ENCODE measurements at regions not wholly inside any gene's neighbourhood (a gene's known extent, or its start where the extent isn't known, plus 50 kb on each side); places are given as distances from the start of the nearest gene placed in this dataset.

DNA sequence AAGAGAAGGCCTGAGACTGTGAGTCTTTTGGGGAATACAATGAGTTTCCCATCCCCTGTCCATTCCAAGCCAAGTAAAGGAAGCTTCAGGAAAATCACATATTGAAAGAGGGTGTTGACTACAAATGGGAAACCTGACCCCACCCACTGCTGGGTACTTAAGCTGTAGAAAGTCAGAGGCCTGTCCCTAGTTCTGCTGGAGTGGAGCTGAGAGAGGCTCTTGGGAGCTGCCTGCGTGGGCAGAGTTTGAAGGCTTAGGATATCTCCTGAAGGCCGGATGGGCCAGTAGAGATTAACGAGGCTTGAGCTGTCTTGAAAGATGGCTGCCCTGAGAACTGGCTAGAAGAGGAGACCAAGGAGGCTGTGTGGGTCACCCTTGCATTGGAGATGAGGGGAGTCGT, 176.2 kb upstream of the NECTIN1 start:
- Mint-ChIP-seq H3K4me3 (ENCODE audit: unreplicated experiment) (peak overlapping the region; percentile 49), H3K36me3 (ENCODE audit: insufficient read depth, unreplicated experiment) (peaks cover 11% of the 10 kb centered on the region), H3K4me1 (ENCODE audit: low read depth, unreplicated experiment) (peaks cover 88% of the 10 kb centered on the region), H3K9me3 (ENCODE audit: unreplicated experiment) (no peaks in the 10 kb centered on the region), H3K27ac (ENCODE audit: unreplicated experiment) (peak overlapping the region; percentile 86), H3K27me3 (ENCODE audit: insufficient read depth, unreplicated experiment) (no peaks in the 10 kb centered on the region)
- ChIA-PET CTCF (no interaction called here), POLR2A (no interaction called here)
- DNase-seq = no peak
- Histone ChIP-seq H3K27me3 (replicated peaks; ENCODE audit: control insufficient read depth, insufficient read depth, low read length) (no peaks in the 10 kb centered on the region), H3K9me3 (no peaks in the 10 kb centered on the region), H3K4me3 (ENCODE audit: low read depth, low read length) (no peak overlapping the region), H3K4me1 (peaks cover 80% of the 10 kb centered on the region), H3K36me3 (ENCODE audit: control insufficient read depth, insufficient read depth, low read length) (no peaks in the 10 kb centered on the region)
- TF ChIP-seq, protein P1, sequence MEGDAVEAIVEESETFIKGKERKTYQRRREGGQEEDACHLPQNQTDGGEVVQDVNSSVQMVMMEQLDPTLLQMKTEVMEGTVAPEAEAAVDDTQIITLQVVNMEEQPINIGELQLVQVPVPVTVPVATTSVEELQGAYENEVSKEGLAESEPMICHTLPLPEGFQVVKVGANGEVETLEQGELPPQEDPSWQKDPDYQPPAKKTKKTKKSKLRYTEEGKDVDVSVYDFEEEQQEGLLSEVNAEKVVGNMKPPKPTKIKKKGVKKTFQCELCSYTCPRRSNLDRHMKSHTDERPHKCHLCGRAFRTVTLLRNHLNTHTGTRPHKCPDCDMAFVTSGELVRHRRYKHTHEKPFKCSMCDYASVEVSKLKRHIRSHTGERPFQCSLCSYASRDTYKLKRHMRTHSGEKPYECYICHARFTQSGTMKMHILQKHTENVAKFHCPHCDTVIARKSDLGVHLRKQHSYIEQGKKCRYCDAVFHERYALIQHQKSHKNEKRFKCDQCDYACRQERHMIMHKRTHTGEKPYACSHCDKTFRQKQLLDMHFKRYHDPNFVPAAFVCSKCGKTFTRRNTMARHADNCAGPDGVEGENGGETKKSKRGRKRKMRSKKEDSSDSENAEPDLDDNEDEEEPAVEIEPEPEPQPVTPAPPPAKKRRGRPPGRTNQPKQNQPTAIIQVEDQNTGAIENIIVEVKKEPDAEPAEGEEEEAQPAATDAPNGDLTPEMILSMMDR (IDR thresholded peaks at IDR 0.05; ENCODE audit: insufficient read depth in 1 of 2, low read depth in 1 of 2, low read length in 1 of 2, severe bottlenecking in 1 of 2, unreplicated experiment in 1 of 2) = no peak
- no TSS peak for BruUV-seq (replicated peaks)
- intact Hi-C loops (cut with micrococcal nuclease; ENCODE audit: unreplicated experiment) = no loop called here

DNA sequence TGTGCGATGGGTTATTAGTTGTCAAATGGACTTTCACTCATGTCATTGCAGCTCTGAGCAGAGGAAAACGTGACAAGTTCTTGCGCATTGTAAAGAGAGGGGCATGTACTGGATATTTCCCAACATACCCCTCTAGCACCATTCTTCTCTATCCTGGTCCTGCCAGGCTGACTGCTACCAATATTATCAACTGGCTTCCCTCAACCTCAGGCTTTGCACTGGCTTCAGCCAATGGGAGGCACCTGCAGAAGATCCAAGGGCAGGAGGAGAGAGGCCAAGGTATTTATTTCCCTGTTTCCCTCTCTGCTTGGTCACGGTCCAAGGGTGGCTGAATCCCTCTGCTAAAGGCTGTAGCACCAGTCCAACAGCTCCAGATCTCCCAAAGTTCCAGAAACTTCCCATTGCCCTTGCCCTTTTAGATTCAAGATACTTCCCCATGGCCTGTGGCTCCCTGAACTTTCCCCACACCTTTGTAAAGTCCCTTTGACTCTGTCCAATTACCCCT, 175.6 kb upstream of the NECTIN1 start:
- Histone ChIP-seq H3K27me3 (replicated peaks; ENCODE audit: control insufficient read depth, insufficient read depth, low read length) (no peaks in the 10 kb centered on the region), H3K9me3 (no peaks in the 10 kb centered on the region), H3K36me3 (ENCODE audit: control insufficient read depth, insufficient read depth, low read length) (no peaks in the 10 kb centered on the region), H3K4me1 (peaks cover 74% of the 10 kb centered on the region), H3K4me3 (ENCODE audit: low read depth, low read length) (no peak overlapping the region)
- POLR2A ChIA-PET = no interaction called here
- Mint-ChIP-seq H3K36me3 (ENCODE audit: insufficient read depth, unreplicated experiment) (peaks cover 11% of the 10 kb centered on the region), H3K27ac (ENCODE audit: unreplicated experiment) (peak overlapping the region; percentile 86), H3K4me3 (ENCODE audit: unreplicated experiment) (no peak overlapping the region), H3K27me3 (ENCODE audit: insufficient read depth, unreplicated experiment) (no peaks in the 10 kb centered on the region), H3K4me1 (ENCODE audit: low read depth, unreplicated experiment) (peaks cover 84% of the 10 kb centered on the region), H3K9me3 (ENCODE audit: unreplicated experiment) (no peaks in the 10 kb centered on the region)
- TF ChIP-seq, protein P1 (IDR thresholded peaks at IDR 0.05; ENCODE audit: insufficient read depth in 1 of 2, low read depth in 1 of 2, low read length in 1 of 2, severe bottlenecking in 1 of 2, unreplicated experiment in 1 of 2) = no peak
- intact Hi-C loops (cut with micrococcal nuclease; ENCODE audit: unreplicated experiment) = no loop called here
- CTCF ChIA-PET = no interaction called here
- DNase-seq = no peak
- no TSS peak for BruUV-seq (replicated peaks)

GRCh38 chr11:119903821-119904220, 174.8 kb upstream of the NECTIN1 start:
- no peak overlapping the region for H3K4me3 Mint-ChIP-seq (ENCODE audit: unreplicated experiment)
- H3K27me3 Mint-ChIP-seq (ENCODE audit: insufficient read depth, unreplicated experiment) = no peaks in the 10 kb centered on the region
- Histone ChIP-seq H3K9me3 (no peaks in the 10 kb centered on the region), H3K4me3 (ENCODE audit: low read depth, low read length) (no peak overlapping the region), H3K4me1 (peaks cover 68% of the 10 kb centered on the region), H3K36me3 (ENCODE audit: control insufficient read depth, insufficient read depth, low read length) (no peaks in the 10 kb centered on the region), H3K27me3 (replicated peaks; ENCODE audit: control insufficient read depth, insufficient read depth, low read length) (no peaks in the 10 kb centered on the region)
- H3K27ac Mint-ChIP-seq (ENCODE audit: unreplicated experiment) = peak overlapping the region; percentile 65
- TF ChIP-seq, protein P1 (IDR thresholded peaks at IDR 0.05; ENCODE audit: insufficient read depth in 1 of 2, low read depth in 1 of 2, low read length in 1 of 2, severe bottlenecking in 1 of 2, unreplicated experiment in 1 of 2) = no peak
- ChIA-PET CTCF (interaction anchor here (0.6 to 1.1 kb wide), 2 partner anchors 40 to 365 kb away, joined by 5 read pairs; no protein-coding TSS in a partner anchor), POLR2A (no interaction called here)
- H3K4me1 Mint-ChIP-seq (ENCODE audit: low read depth, unreplicated experiment) = peaks cover 77% of the 10 kb centered on the region
- no TSS peak for BruUV-seq (replicated peaks)
- peaks cover 7% of the 10 kb centered on the region for H3K36me3 Mint-ChIP-seq (ENCODE audit: insufficient read depth, unreplicated experiment)
- DNase-seq = no peak
- H3K9me3 Mint-ChIP-seq (ENCODE audit: unreplicated experiment) = no peaks in the 10 kb centered on the region
- intact Hi-C loops (cut with micrococcal nuclease; ENCODE audit: unreplicated experiment) = no loop called here

All from Caco-2 (cell line).